Peyer's patch (tissue), 4 donors: ENCODE measurements at regions not wholly inside any gene's neighbourhood (a gene's known extent, or its start where the extent isn't known, plus 50 kb on each side); places are given as distances from the start of the nearest gene placed in this dataset.
A peak's percentile ranks its signal among the peaks of the same experiment; 100 is the strongest.

Experiments used
- DNase-seq, 3 donors: peaks; one replicate each; pipeline ENCODE4 v3.0.0-alpha.2; 2017 to 2019
- H3K27ac ChIP-seq, 4 donors: fragments of 200-600 bp; sonication (generic); one replicate each; pipeline ENCODE4 v1.5.1; 2016 to 2019
- H3K27me3 ChIP-seq, 2 donors: fragments of 200-600 bp; sonication (generic); one replicate each; pipeline ENCODE4 v1.5.1; 2019
- H3K36me3 ChIP-seq, 3 donors: fragments of 200-600 bp; sonication (generic); one replicate each; pipeline ENCODE4 v1.5.1; 2016 to 2019
- H3K4me1 ChIP-seq, 4 donors: fragments of 200-600 bp; sonication (generic); one replicate each; pipeline ENCODE4 v1.5.1; 2016 to 2019
- H3K4me3 ChIP-seq, 4 donors: fragments of 200-600 bp; sonication (generic); 1 replicate in 3 of 4; 2 replicates in 1 of 4; pipeline ENCODE4 v1.5.1; 2016 to 2019; ENCODE audit warnings: mild to moderate bottlenecking in 1 of 4
- H3K9me3 ChIP-seq, 4 donors: fragments of 200-600 bp; sonication (generic); one replicate each; pipeline ENCODE4 v1.5.1; 2016 to 2019; ENCODE audit warnings: mild to moderate bottlenecking in 1 of 4
- POLR2A ChIP-seq, 2 donors: fragments of 450-650 bp; IDR thresholded peaks; one replicate each; pipeline ENCODE4 v1.5.1; 2017; ENCODE audit warnings: antibody characterized with exemption in 2 of 2, mild to moderate bottlenecking in 2 of 2, moderate library complexity in 2 of 2
- TF ChIP-seq, protein P1 (sequence below), 6 experiments: fragments of 450-650 bp in 4 of 6; fragments of 200-600 bp in 2 of 6; sonication (generic) in 1 of 6; IDR thresholded peaks; one replicate each; pipeline ENCODE4 v1.5.1; 2017 to 2019; ENCODE audit warnings: antibody characterized with exemption in 6 of 6, mild to moderate bottlenecking in 3 of 6, moderate library complexity in 1 of 6

GRCh38 chr7:46490406-46490805, 569.3 kb upstream of the IGFBP3 start:
- H3K36me3 ChIP-seq: no peaks in the 10 kb centered on the region
- no peaks in the 10 kb centered on the region for H3K27me3 ChIP-seq
- H3K4me3 ChIP-seq: no peak overlapping the region
- no peak overlapping the region for H3K27ac ChIP-seq
- TF ChIP-seq POLR2A (IDR thresholded peaks at IDR 0.05): no peak
- TF ChIP-seq, protein P1, sequence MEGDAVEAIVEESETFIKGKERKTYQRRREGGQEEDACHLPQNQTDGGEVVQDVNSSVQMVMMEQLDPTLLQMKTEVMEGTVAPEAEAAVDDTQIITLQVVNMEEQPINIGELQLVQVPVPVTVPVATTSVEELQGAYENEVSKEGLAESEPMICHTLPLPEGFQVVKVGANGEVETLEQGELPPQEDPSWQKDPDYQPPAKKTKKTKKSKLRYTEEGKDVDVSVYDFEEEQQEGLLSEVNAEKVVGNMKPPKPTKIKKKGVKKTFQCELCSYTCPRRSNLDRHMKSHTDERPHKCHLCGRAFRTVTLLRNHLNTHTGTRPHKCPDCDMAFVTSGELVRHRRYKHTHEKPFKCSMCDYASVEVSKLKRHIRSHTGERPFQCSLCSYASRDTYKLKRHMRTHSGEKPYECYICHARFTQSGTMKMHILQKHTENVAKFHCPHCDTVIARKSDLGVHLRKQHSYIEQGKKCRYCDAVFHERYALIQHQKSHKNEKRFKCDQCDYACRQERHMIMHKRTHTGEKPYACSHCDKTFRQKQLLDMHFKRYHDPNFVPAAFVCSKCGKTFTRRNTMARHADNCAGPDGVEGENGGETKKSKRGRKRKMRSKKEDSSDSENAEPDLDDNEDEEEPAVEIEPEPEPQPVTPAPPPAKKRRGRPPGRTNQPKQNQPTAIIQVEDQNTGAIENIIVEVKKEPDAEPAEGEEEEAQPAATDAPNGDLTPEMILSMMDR (IDR thresholded peaks at IDR 0.05): no peak
- no peaks in the 10 kb centered on the region for H3K9me3 ChIP-seq
- DNase-seq: no peak
- H3K4me1 ChIP-seq: no peaks in the 10 kb centered on the region

DNA sequence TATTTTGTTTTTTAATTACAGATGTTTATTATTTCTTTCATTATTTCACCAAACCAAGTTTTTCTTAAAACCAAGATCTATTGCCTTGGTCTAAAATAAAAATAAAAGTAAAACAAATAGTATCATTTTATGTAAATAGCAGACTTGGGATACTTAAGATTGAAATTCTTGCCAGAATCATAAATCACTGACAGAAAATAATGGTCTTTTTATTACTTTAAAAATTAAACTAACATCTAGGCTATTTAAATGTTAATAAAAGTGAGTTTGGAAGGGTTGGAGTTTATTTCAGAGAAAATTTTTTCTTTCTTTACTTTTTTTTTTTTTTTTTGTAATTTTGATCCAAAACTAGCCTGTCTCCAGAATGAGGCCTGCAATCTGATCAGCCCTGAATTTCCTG, 568.0 kb upstream of the IGFBP3 start:
- H3K4me1 ChIP-seq: no peaks in the 10 kb centered on the region

DNA sequence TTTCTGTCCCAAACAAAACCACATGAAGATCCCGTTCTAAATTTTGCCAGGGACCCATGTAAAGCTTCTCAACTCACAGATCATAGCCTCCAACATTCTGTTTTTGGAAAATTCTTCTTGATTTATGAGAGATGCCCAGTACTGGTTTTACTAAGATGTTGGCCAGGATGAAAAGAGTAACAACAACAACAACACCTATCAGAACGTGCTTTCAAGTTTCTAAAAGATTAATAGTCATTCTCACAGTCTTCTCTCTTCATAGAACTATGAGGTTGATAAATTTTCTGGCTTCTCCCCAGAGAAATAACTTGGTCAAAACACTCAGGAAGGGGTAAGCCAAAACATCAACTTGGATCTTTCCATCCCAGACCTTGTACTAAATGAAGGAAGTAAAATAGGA, 567.5 kb upstream of the IGFBP3 start:
- no peaks in the 10 kb centered on the region for H3K36me3 ChIP-seq
- TF ChIP-seq POLR2A (IDR thresholded peaks at IDR 0.05): no peak
- TF ChIP-seq, protein P1 (IDR thresholded peaks at IDR 0.05): no peak
- H3K4me1 ChIP-seq: no peaks in the 10 kb centered on the region
- H3K4me3 ChIP-seq: no peak overlapping the region
- H3K9me3 ChIP-seq: no peaks in the 10 kb centered on the region
- H3K27ac ChIP-seq: no peak overlapping the region
- no peak for DNase-seq
- H3K27me3 ChIP-seq: no peaks in the 10 kb centered on the region

More for the DNA sequence above, 568.0 kb upstream of the IGFBP3 start:
- Histone ChIP-seq H3K36me3 (no peaks in the 10 kb centered on the region), H3K27me3 (no peaks in the 10 kb centered on the region), H3K9me3 (no peaks in the 10 kb centered on the region), H3K4me3 (no peak overlapping the region), H3K27ac (no peak overlapping the region)
- no peak for DNase-seq
- TF ChIP-seq, protein P1 (IDR thresholded peaks at IDR 0.05): no peak
- TF ChIP-seq POLR2A (IDR thresholded peaks at IDR 0.05): no peak

- DNase-seq: peak in 2 of 3 donors; percentile 48 to 78
These were observed 565.5 kb upstream of the IGFBP3 start for GRCh38 chr7:46486256-46487206.

DNA sequence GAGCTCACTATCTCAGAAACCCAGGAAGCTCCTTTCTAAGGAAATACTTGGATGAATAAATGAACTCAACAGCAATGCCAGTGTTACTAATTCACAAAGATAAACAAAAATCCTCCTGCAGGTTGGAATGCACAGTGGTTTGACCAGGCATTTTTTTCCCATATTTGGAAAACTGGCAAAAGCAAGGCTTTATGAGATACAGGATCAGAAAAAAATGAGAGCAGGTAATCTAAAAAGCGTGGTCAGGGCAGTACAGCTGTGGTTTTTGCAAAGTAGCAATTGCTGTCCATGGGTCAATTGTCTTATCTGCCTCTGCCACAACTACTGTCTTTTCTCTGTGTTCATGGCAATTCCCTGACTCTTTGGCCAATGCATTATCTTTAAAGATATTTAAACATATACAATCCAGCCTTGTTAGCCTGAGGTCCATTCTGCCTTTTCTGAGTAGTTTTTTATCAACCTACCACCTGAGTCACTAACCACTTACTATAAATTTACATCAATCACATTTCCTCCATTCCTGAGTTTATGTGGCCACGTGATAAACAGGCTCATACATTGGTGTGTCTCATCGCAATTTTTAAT, 564.5 kb upstream of the IGFBP3 start:
- TF ChIP-seq, protein P1 (IDR thresholded peaks at IDR 0.05): peak in 1 of 6 experiments; percentile 4
- TF ChIP-seq POLR2A (IDR thresholded peaks at IDR 0.05): no peak
- Histone ChIP-seq H3K4me1 (no peaks in the 10 kb centered on the region), H3K9me3 (no peaks in the 10 kb centered on the region), H3K27ac (no peak overlapping the region), H3K36me3 (no peaks in the 10 kb centered on the region), H3K27me3 (no peaks in the 10 kb centered on the region), H3K4me3 (no peak overlapping the region)
- no peak for DNase-seq

More at GRCh38 chr7:46486256-46487206, 565.5 kb upstream of the IGFBP3 start:
- H3K9me3 ChIP-seq: no peaks in the 10 kb centered on the region
- no peaks in the 10 kb centered on the region for H3K27me3 ChIP-seq
- no peaks in the 10 kb centered on the region for H3K4me1 ChIP-seq
- no peak for TF ChIP-seq POLR2A (IDR thresholded peaks at IDR 0.05)
- TF ChIP-seq, protein P1 (IDR thresholded peaks at IDR 0.05): no peak
- H3K27ac ChIP-seq: peak overlapping the region in 1 of 4 donors; percentile 61
- no peaks in the 10 kb centered on the region for H3K36me3 ChIP-seq
- no peak overlapping the region for H3K4me3 ChIP-seq
